ENCODE measurements at regions not wholly inside any gene's neighbourhood (a gene's known extent, or its start where the extent isn't known, plus 50 kb on each side); places are given as distances from the start of the nearest gene placed in this dataset.

- Mint-ChIP-seq H3K4me3 (ENCODE audit: unreplicated experiment) (no peak overlapping the region), H3K4me1 (ENCODE audit: low read depth, unreplicated experiment) (peaks cover 10% of the 10 kb centered on the region), H3K9me3 (ENCODE audit: unreplicated experiment) (peaks cover 3% of the 10 kb centered on the region), H3K27me3 (ENCODE audit: low read depth, unreplicated experiment) (no peaks in the 10 kb centered on the region), H3K36me3 (ENCODE audit: low read depth, unreplicated experiment) (no peaks in the 10 kb centered on the region), H3K27ac (ENCODE audit: unreplicated experiment) (no peak overlapping the region)
- Histone ChIP-seq H3K27ac (ENCODE audit: low read depth, low read length) (no peak overlapping the region), H3K36me3 (ENCODE audit: insufficient read depth, low read length) (no peaks in the 10 kb centered on the region), H3K4me2 (ENCODE audit: low read length) (no peak overlapping the region), H3K4me1 (ENCODE audit: insufficient read depth, low read length) (peaks cover 7% of the 10 kb centered on the region), H4K20me1 (ENCODE audit: insufficient read depth, low read length) (no peaks in the 10 kb centered on the region), H3K79me2 (ENCODE audit: insufficient read depth, low read length) (no peaks in the 10 kb centered on the region), H3K27me3 (ENCODE audit: insufficient read depth, low read length) (no peaks in the 10 kb centered on the region), H2AFZ (ENCODE audit: low read depth, low read length) (no peak overlapping the region), H3K9me3 (ENCODE audit: insufficient read depth, low read depth, low read length) (no peaks in the 10 kb centered on the region), H3K4me3 (ENCODE audit: insufficient read depth, low read depth, low read length) (no peak overlapping the region), H3K9ac (ENCODE audit: low read length) (no peak overlapping the region)
- TF ChIP-seq CTCF (IDR thresholded peaks at IDR 0.05; ENCODE audit: insufficient read depth, low read depth, low read length) (no peak), EZH2 (IDR thresholded peaks at IDR 0.05; ENCODE audit: insufficient read depth, low read length) (no peak)
- no peak for DNase-seq (ENCODE audit: low read depth)
- no peak for FAIRE-seq
Measured at GRCh38 chr21:15255763-15256162, 191.0 kb upstream of the NRIP1 start.

GRCh38 chr21:15256996-15257395 is 192.2 kb upstream of the NRIP1 start:
- Histone ChIP-seq H3K9me3 (ENCODE audit: insufficient read depth, low read depth, low read length) (no peaks in the 10 kb centered on the region), H3K4me2 (ENCODE audit: low read length) (no peak overlapping the region), H3K36me3 (ENCODE audit: insufficient read depth, low read length) (no peaks in the 10 kb centered on the region), H3K9ac (ENCODE audit: low read length) (no peak overlapping the region), H3K4me3 (ENCODE audit: insufficient read depth, low read depth, low read length) (no peak overlapping the region), H3K4me1 (ENCODE audit: insufficient read depth, low read length) (no peaks in the 10 kb centered on the region), H3K27me3 (ENCODE audit: insufficient read depth, low read length) (no peaks in the 10 kb centered on the region), H4K20me1 (ENCODE audit: insufficient read depth, low read length) (no peaks in the 10 kb centered on the region), H3K27ac (ENCODE audit: low read depth, low read length) (no peak overlapping the region), H2AFZ (ENCODE audit: low read depth, low read length) (no peak overlapping the region), H3K79me2 (ENCODE audit: insufficient read depth, low read length) (no peaks in the 10 kb centered on the region)
- FAIRE-seq (no peak), DNase-seq (ENCODE audit: low read depth) (no peak)
- no peaks in the 10 kb centered on the region for H3K27me3 Mint-ChIP-seq (ENCODE audit: low read depth, unreplicated experiment)
- H3K4me1 Mint-ChIP-seq (ENCODE audit: low read depth, unreplicated experiment), result peaks cover 6% of the 10 kb centered on the region
- H3K27ac Mint-ChIP-seq (ENCODE audit: unreplicated experiment), result no peak overlapping the region
- H3K4me3 Mint-ChIP-seq (ENCODE audit: unreplicated experiment), result no peak overlapping the region
- peaks cover 3% of the 10 kb centered on the region for H3K9me3 Mint-ChIP-seq (ENCODE audit: unreplicated experiment)
- no peaks in the 10 kb centered on the region for H3K36me3 Mint-ChIP-seq (ENCODE audit: low read depth, unreplicated experiment)
- TF ChIP-seq EZH2 (IDR thresholded peaks at IDR 0.05; ENCODE audit: insufficient read depth, low read length) (no peak), CTCF (IDR thresholded peaks at IDR 0.05; ENCODE audit: insufficient read depth, low read depth, low read length) (no peak)

GRCh38 chr21:15257646-15258045 is 192.8 kb upstream of the NRIP1 start:
- no peak overlapping the region for H3K27ac ChIP-seq (ENCODE audit: low read depth, low read length)
- H3K9ac ChIP-seq (ENCODE audit: low read length), result no peak overlapping the region
- H3K36me3 Mint-ChIP-seq (ENCODE audit: low read depth, unreplicated experiment), result no peaks in the 10 kb centered on the region
- peaks cover 3% of the 10 kb centered on the region for H3K9me3 Mint-ChIP-seq (ENCODE audit: unreplicated experiment)
- DNase-seq (ENCODE audit: low read depth) (no peak), FAIRE-seq (no peak)
- no peak for TF ChIP-seq CTCF (IDR thresholded peaks at IDR 0.05; ENCODE audit: insufficient read depth, low read depth, low read length)
- no peak for TF ChIP-seq EZH2 (IDR thresholded peaks at IDR 0.05; ENCODE audit: insufficient read depth, low read length)
- no peaks in the 10 kb centered on the region for H4K20me1 ChIP-seq (ENCODE audit: insufficient read depth, low read length)
- no peaks in the 10 kb centered on the region for H3K27me3 ChIP-seq (ENCODE audit: insufficient read depth, low read length)
- no peaks in the 10 kb centered on the region for H3K36me3 ChIP-seq (ENCODE audit: insufficient read depth, low read length)
- H3K27me3 Mint-ChIP-seq (ENCODE audit: low read depth, unreplicated experiment), result no peaks in the 10 kb centered on the region
- H3K79me2 ChIP-seq (ENCODE audit: insufficient read depth, low read length), result no peaks in the 10 kb centered on the region
- no peak overlapping the region for H3K4me3 ChIP-seq (ENCODE audit: insufficient read depth, low read depth, low read length)
- no peaks in the 10 kb centered on the region for H3K4me1 Mint-ChIP-seq (ENCODE audit: low read depth, unreplicated experiment)
- H3K4me2 ChIP-seq (ENCODE audit: low read length), result no peak overlapping the region
- no peaks in the 10 kb centered on the region for H3K9me3 ChIP-seq (ENCODE audit: insufficient read depth, low read depth, low read length)
- H3K4me3 Mint-ChIP-seq (ENCODE audit: unreplicated experiment), result no peak overlapping the region
- H3K27ac Mint-ChIP-seq (ENCODE audit: unreplicated experiment), result no peak overlapping the region
- no peak overlapping the region for H2AFZ ChIP-seq (ENCODE audit: low read depth, low read length)
- H3K4me1 ChIP-seq (ENCODE audit: insufficient read depth, low read length), result no peaks in the 10 kb centered on the region

Measured in astrocyte (in vitro differentiated cells and primary cell).